ENCODE measurements at regions not wholly inside any gene's neighbourhood (a gene's known extent, or its start where the extent isn't known, plus 50 kb on each side); places are given as distances from the start of the nearest gene placed in this dataset.

DNA sequence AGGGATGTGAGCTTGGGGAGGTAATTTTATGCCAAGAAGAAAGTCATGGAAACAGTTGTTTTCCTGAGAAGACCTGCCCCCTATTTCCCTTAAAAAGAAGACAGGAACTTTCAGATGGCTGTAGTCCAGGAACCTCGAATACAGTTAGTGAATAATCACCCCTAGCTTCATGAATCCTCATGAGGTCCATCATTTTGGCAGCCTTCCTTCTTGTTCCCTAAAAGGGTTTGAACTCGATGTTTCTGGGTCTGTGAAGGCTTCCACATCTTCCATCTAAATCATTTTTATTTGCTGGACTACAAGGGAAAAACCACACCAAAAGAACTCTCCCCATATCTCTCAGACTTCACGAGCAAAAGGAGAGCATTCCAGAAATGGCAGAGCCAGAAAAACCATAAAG, 290.8 kb downstream of the SLC4A3 start:
- H3K4me3 ChIP-seq = no peak overlapping the region
- H3K27ac ChIP-seq = no peak overlapping the region

DNA sequence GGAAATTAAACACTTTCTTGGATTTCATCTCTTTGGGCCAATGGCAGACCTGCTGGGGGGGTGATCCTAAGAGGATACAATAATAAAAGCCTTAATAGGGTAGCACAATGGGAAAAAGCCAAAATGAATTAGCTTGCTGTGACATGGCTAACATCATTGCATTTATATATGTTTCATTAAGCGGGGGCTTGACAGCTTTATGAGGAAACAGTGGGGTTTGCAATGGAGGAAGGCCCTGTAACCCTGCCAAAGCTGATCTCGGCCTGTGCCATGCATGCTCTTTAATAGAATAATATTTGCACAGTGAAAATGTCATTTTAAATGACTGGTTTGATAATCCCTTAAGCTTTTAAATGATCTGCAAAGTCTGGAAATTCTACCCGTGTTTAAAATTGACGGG, 291.5 kb downstream of the SLC4A3 start:
- H3K4me3 ChIP-seq = no peak overlapping the region

DNA sequence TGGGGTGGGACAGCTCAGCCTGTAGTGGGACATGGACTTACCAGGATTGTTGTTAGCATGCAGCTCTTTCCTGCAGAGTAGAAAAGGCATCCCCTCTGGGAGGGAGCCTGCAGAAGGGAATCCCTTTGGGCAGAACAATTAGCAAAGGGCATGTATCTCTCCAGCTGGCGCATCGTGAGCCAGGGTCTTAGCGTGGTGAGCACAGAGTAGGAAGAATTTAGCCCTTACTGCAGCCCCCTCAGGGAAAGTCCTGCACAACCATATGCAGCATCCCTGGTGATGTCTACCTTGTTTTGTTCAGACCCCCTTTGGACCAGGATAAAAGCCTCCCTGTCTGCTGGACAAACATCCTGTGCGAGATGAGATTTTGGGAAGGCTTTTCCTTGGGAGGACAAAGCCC, 292.1 kb downstream of the SLC4A3 start:
- Histone ChIP-seq H3K27ac (no peak overlapping the region), H3K4me3 (no peak overlapping the region)

More for the DNA sequence above, 291.5 kb downstream of the SLC4A3 start:
- no peak overlapping the region for H3K27ac ChIP-seq

DNA sequence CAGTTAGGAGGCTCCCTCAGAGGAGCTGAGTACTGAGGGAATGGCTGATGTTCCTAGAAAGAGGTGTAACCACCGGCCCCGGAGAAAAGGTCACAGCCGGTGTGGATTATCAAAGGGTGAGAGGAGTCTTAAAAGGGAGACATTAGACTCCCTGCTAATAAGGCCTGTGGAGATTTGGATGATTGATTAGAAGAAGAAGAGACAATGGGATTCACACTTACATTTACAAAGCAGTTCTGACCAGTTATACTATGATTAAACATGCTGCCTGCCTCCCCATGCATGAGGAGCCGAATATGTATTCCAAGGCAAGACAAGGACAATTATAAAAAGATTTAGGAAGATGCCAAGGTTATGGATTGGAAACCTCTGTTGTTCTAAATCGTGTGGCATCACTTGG, 302.4 kb downstream of the SLC4A3 start:
- H3K27ac ChIP-seq = no peak overlapping the region
- H3K4me3 ChIP-seq = no peak overlapping the region

DNA sequence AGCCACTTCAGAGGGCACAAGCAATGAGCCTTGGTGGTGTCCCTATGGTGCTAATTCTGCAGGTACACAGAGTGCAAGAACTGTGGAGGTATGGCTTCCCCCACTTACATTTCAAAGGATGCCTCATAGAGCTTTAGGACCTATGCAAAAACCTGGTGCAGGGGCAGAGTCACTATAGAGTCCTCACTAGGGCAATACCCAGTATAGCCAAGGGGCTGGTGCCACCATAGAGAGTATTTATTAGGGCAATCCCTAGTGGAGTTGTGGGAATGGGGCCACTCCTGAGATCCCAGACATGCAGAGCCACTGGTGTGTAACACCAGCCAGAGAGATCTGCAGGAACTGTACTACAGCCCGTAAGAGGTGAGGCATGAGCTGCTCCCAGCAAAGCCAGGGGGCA, 312.2 kb downstream of the SLC4A3 start:
- Histone ChIP-seq H3K27ac (no peak overlapping the region), H3K4me3 (no peak overlapping the region)

DNA sequence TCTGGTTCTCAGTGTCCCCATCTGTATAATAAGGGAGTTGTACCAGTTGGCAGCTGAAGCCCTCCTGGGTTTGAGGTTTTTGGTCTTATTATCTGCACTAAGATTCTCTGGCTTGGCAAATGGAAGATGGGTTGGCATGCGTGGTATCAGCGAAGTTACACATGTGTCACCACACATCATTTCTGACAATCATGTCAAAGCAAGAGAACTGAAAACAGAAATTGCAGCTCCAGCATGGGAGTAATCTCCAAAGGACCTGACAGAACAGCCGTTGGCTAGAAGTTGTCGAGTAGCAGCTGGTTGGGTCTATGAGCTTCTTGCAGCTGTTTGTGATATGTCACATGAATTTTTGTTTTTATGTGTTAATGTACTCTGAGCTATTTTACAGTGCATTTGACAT, 317.4 kb downstream of the SLC4A3 start:
- no peak overlapping the region for H3K27ac ChIP-seq
- H3K4me3 ChIP-seq = no peak overlapping the region

DNA sequence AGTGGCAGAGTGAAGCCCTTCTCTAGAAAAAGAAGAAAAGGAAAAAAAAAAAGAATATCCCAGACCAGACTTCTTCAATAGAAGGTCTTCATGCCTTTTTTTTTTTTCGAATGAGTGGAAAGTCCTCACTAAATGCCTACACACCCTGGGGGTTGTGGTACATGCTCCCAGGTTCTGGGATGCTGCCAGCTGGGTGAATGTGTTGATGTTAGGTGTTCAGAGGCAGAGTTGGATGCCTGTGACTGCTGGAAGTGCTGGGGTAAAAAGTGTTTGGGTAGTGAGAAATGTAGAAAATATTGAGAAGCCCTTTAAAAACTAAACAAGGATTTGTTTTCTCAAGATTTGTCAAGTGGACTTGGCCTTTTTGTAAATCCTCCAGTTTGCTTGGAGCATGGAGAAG, 318.6 kb downstream of the SLC4A3 start:
- H3K4me3 ChIP-seq = no peak overlapping the region

DNA sequence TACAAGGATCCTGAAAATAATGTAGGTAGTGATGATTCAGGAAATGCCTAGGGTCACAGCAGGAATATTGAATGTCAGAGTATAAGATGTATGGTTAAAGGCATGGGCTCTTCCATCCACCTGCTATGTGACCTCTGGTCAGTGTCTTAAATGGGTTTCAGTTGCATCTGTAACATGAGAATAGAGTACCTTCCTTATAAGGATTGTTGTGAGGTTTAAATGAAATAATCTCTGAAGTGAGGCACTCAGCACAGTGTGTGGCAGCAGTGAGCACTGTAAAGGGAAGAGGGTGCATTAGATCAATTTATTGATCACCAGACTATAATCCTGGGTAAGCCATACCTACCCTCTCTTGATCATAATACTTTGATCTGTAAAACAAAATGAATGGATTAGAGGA, 319.1 kb downstream of the SLC4A3 start:
- Histone ChIP-seq H3K4me3 (no peak overlapping the region), H3K27ac (no peak overlapping the region)

More for the DNA sequence above, 318.6 kb downstream of the SLC4A3 start:
- H3K27ac ChIP-seq = no peak overlapping the region

DNA sequence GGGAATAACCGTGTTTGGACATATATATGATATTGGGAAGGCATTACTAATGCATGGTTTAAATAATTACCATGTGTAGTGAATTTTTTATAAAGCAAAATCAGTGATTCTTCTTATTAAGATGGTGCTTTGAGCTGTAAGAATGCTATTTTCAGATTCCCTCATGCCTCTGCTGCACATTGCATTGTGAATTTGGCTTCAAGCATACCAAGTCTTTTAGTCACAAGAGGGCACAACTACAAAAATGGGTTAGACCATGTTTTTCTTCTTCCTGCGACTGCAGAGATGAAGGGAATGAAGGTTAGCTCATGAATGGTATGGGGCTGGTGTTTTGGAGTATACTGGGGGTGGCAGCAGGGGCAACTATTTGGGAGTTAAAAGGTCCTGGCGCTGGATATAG, 320.1 kb downstream of the SLC4A3 start:
- Histone ChIP-seq H3K4me3 (no peak overlapping the region), H3K27ac (no peak overlapping the region)

DNA sequence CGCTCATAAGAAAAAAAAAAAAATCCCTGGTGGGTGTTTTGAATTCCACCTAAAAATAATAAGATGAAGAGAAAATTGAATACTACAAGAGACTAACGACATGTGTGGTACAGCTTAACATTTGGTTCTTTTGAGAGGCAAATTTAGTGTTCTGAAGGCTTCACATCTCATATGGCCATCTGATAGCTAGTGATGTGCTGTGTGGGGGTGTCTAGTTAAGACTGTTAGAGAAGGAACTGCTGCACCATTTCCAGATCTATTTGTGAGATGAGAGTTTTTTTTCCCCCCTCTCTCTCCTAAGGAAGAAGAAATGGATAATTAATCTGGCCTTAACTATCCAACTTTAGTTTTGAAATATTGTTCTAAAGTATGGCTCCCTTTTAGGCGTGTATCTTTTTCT, 321.6 kb downstream of the SLC4A3 start:
- Histone ChIP-seq H3K4me3 (no peak overlapping the region), H3K27ac (no peak overlapping the region)

DNA sequence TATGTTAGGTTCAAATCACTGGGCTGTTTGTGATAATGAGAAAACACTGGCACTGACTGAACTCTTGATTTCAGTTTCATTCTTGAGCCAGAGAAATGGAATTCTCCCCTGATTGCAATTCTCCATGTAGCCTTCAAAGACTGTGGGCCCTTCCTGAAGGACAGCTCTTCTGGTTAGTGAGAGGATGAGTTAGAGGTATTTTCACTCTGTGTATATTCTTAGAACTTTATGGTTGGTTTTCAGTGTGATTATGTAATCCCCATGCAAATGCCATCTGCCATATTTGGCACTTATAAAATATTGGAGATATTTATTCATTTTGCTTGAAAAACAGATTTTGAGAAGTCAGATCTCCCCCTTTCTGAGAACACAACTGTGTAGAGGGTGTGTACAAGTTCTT, 323.7 kb downstream of the SLC4A3 start:
- Histone ChIP-seq H3K4me3 (no peak overlapping the region), H3K27ac (no peak overlapping the region)

DNA sequence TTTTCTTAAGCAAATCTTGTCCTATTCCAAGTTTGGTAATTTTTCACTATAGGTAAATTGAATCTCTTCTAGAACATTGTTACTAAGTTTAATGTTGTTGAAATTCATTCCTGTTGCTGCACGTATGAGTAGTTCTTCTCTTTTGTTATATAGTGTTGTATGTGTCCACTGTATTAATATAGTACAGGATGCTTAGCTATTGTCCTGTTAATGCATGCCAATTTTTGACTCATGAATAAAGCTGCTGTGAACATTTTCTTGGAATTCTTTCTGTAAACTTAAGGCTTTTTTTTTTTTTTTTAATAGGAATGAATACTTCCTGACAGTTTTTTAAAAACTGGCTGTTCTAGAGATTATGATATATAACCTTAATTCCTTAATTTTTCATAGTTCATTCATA, 326.9 kb downstream of the SLC4A3 start:
- Histone ChIP-seq H3K27ac (no peak overlapping the region), H3K4me3 (no peak overlapping the region)

DNA sequence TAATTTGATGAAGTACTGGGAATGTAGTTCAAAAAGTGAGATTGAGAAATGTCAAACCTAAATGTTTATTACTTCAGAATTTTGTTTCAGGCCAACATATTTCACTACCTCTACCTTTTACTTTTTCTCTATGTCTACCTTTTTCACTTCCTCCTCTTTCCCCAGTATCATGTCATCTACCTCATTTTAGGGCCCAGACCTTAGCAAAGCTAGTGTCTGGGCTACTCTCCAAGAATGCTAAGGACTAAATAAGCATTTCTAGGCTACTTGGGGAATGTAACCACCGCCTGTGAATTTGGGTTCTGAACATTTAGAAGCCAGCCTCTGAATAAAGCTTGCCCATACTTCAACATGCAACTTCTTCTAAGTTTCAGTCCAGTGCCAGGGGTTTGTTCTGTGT, 330.4 kb downstream of the SLC4A3 start:
- Histone ChIP-seq H3K4me3 (no peak overlapping the region), H3K27ac (no peak overlapping the region)

DNA sequence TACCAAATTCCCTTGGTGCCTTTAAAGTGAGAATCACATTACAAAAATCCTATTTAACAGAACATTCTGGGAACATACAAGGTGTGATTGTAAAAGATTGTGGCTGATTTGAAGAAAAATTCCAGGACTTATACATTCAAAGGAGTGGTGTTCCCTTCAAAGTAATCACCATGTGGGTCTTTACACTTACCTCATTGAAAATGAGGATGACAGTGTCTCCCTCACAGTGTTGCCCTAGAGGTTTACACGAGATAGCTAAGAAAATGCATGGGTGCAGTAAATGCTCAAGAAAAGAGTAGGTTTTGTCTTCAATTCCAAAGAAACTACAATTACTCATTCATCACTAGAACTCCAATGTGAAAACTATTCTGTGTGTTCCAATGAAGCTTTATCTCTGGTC, 331.5 kb downstream of the SLC4A3 start:
- Histone ChIP-seq H3K4me3 (no peak overlapping the region), H3K27ac (no peak overlapping the region)

DNA sequence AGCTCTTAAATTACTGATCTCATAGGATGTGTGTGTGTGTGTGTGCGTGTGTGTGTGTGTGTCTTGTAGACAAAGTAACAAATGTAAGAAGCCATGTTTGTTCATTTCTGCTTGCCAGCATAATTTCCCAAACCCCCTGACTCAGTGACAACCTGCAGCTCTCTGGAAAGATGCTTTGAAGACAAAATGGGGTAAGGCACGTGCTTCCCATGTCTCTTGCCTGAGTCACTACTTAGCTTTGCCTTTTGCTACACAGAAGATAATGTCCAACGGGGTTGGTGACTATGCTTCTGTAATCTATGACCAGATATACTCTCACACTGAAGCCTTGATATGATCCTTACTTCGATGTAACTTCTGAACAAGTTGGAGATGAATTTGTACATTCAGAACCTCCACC, 332.0 kb downstream of the SLC4A3 start:
- no peak overlapping the region for H3K4me3 ChIP-seq
- H3K27ac ChIP-seq = no peak overlapping the region

DNA sequence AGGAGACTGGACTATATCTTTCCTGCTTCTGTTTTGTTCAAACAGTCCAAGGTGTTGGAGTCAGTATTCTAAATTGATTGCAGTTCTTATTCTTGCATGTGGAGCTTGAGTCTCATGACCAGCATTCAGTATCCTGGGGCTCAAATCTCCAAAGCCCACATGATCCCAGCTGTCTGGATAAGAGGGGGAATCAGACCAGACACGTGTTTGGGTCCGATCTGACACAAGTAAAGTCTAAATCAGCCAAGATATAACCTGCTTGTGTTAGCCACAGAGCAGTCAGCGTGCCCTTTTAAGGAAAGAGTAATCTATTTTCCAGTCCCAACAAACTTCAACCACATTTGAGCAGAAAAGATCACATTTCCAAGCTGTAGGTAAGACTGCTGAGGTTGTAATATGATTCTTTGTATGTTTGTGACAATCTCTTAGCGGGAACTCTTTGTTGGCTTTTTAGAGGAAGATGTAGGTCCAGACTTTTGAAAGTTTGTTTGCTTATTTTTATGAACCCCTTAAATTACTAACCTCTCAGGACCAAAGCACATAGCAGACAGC, 334.6 kb downstream of the SLC4A3 start:
- no peak overlapping the region for H3K27ac ChIP-seq
- H3K4me3 ChIP-seq = no peak overlapping the region

DNA sequence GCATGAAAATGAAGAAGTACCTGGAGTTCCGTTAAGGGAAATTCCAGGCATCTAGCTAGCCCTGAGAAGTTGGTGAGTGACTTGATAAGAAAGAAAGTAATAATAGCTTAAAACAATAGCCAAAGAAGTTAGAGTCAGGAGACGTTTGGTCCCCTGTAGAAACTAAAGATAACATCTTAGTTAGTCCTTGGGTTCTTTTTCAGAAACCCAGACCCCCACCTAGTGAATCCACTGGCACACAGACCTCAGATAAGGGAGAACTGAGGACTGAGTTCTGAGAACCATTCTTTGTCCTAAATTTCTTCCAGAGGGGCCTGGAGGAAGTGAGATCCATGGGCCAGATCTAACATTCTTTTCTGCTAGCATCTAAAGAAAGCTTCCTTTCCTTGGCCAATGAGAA, 335.4 kb downstream of the SLC4A3 start:
- Histone ChIP-seq H3K27ac (no peak overlapping the region), H3K4me3 (no peak overlapping the region)

DNA sequence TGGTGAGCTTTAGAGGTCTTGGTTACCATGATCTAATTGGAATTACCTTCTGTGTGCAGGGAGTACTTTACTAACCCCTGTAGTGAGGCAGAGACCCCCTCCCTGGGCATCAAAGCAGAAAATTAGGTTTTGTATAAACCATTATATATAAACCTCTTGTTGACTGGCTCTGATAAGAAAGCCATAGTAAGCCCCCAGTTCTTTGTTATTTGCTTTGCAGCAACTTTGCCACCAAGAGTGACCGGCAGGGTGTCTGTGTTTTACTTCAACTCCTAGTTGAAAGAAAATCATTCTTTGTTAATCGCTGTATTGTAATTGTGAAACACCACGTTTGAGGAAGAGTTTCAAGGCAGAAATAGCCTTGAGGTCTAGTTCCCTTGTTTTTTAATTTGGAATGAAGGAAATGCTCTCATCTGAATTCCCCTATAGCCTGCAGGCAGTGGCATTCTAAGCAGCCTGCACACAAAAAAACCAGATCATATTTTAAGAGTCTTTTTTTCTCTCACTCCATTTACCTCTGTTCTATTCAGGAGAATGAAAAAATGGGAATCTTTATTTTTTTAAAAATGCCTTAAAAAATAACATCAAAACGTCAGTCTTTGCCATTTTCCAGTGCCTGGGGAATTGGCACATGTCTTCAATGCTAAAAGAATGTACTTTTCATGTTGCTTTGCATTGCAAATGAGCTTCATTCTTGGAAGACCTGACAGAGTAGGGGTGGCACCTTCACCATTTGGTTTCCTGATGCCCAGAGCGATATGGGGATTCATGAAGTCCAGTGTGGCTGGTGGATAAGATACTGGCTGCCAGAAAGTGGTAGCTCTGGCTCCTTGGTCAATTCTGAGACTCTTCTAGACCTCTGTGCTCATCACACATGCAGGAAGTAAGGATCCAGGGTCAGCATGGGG, 338.1 kb downstream of the SLC4A3 start:
- no peak overlapping the region for H3K4me3 ChIP-seq
- no peak overlapping the region for H3K27ac ChIP-seq

DNA sequence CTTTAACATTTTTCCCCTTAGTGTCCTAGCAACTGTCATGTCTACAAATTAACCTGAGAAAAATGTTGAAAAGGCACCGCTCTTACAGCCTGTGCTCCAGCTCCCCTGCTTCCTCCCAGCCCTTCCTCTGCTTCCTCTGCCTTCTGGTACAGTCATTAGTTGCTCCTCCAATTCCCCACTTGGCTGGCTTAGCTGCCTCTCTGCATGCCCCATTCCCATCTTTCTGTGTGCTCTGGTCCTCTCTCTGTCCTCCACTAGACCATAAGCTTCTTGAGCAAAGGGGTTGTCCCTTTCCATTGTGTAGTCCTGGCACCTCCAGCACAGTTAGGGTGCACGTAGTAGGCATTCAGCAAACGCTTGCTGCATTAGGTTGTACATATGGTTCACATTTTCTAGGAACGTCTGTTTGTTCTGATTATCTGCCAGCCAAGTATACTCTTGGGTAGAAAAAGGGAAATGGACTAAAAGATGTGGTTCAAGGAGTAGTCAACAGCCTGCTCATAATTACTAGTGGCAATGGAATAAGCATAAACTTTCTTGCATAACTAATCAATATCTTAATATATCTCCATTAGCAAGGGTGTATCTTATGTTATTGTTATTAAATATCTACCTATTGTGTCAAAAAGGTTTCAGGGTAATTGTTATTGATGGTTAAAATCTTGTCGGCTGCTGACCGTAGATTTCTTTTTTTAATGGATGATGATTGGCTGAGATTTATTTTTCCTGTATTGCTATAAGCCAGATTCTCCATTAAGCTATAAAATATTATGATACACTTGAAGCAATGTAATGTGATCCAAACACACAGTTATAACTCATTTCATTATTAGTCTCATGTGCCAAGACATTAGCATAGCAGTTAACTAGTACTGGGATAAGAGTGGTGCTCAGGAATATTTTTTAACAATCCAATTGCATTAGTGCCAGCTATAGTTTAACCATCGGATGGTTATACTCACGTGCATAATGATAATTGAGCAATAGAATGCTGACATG, 340.1 kb downstream of the SLC4A3 start:
- Histone ChIP-seq H3K4me3 (no peak overlapping the region), H3K27ac (no peak overlapping the region)

DNA sequence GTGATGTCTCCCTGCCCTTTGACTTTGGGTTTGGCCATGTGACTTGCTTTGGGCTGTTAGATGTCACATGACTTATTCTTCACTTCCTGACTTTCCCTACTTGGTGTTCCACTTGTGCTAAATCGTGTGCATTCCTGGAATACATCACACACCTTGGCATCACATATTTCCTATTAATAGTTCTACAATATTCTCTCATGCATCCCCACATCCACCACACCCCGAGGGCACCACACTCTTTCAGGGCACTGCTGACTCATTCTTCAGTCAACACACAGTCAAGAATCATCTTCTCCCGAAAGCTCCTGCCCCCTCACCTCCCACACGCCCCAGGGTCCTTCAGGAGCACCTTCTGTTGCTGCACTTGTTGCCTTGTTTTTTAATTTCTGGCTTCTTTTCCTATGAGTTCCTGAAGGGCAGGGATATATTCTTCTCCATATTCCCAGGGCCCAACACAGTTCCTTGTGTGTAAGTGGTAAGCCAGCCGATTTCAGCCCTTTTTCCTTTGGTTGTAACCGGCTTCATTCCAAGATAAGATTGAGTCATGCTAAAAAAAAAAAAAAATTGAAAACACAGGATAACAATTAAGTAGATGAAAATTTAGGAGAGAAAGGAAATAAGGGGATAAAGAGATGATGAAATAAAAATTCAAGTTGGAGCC, 341.4 kb downstream of the SLC4A3 start:
- Histone ChIP-seq H3K4me3 (no peak overlapping the region), H3K27ac (no peak overlapping the region)
